MM.1S (cell line): ENCODE measurements at regions not wholly inside any gene's neighbourhood (a gene's known extent, or its start where the extent isn't known, plus 50 kb on each side); places are given as distances from the start of the nearest gene placed in this dataset.

Source experiments
- CTCF ChIP-seq: fragments of 300-600 bp; sonication (generic); IDR thresholded peaks from 2 replicates; pipeline ENCODE4 v1.5.1; 2016; ENCODE audit warnings: antibody characterized with exemption, low read length, mixed read lengths
- EZH2 ChIP-seq: fragments of 300-600 bp; sonication (generic); optimal IDR thresholded peaks from 2 replicates; pipeline ENCODE3; 2017; ENCODE audit warnings: low read depth, mild to moderate bottlenecking, antibody characterized with exemption, low read length, mixed read lengths
- EZH2phosphoT487 ChIP-seq: fragments of 300-600 bp; sonication (generic); IDR thresholded peaks from 2 replicates; pipeline ENCODE4 v1.6.1; 2018; ENCODE audit warnings: antibody characterized with exemption, low read length

- TF ChIP-seq CTCF (no peak), EZH2 (no peak), EZH2phosphoT487 (no peak)
Measured at GRCh38 chr13:79621449-79621848, 140.5 kb downstream of the NDFIP2 start.
